ENCODE measurements at regions not wholly inside any gene's neighbourhood (a gene's known extent, or its start where the extent isn't known, plus 50 kb on each side); places are given as distances from the start of the nearest gene placed in this dataset.

- no peaks in the 10 kb centered on the region for H3K9me2 ChIP-seq (ENCODE audit: insufficient read depth, low read length)
- TF ChIP-seq, protein P1, sequence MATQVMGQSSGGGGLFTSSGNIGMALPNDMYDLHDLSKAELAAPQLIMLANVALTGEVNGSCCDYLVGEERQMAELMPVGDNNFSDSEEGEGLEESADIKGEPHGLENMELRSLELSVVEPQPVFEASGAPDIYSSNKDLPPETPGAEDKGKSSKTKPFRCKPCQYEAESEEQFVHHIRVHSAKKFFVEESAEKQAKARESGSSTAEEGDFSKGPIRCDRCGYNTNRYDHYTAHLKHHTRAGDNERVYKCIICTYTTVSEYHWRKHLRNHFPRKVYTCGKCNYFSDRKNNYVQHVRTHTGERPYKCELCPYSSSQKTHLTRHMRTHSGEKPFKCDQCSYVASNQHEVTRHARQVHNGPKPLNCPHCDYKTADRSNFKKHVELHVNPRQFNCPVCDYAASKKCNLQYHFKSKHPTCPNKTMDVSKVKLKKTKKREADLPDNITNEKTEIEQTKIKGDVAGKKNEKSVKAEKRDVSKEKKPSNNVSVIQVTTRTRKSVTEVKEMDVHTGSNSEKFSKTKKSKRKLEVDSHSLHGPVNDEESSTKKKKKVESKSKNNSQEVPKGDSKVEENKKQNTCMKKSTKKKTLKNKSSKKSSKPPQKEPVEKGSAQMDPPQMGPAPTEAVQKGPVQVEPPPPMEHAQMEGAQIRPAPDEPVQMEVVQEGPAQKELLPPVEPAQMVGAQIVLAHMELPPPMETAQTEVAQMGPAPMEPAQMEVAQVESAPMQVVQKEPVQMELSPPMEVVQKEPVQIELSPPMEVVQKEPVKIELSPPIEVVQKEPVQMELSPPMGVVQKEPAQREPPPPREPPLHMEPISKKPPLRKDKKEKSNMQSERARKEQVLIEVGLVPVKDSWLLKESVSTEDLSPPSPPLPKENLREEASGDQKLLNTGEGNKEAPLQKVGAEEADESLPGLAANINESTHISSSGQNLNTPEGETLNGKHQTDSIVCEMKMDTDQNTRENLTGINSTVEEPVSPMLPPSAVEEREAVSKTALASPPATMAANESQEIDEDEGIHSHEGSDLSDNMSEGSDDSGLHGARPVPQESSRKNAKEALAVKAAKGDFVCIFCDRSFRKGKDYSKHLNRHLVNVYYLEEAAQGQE (IDR thresholded peaks at IDR 0.05; ENCODE audit: borderline replicate concordance), result no peak
- TF ChIP-seq CTCF (IDR thresholded peaks at IDR 0.05; ENCODE audit: poor library complexity, severe bottlenecking) (no peak), SMC3 (conservative IDR thresholded peaks at IDR 0.05; ENCODE audit: poor library complexity) (no peak), EZH2 (IDR thresholded peaks at IDR 0.05; ENCODE audit: borderline replicate concordance, insufficient read depth, low read length, poor library complexity, severe bottlenecking) (no peak)
- H3K79me2 ChIP-seq (replicated peaks; ENCODE audit: insufficient read depth, low read length), result no peaks in the 10 kb centered on the region
- no peak overlapping the region for H3K4me2 ChIP-seq (ENCODE audit: low read length)
- H4K20me1 ChIP-seq (ENCODE audit: insufficient read depth), result no peaks in the 10 kb centered on the region
- no peaks in the 10 kb centered on the region for H3F3A ChIP-seq (ENCODE audit: insufficient read depth, low read length, poor library complexity, severe bottlenecking)
- no peak overlapping the region for H3K27ac ChIP-seq (ENCODE audit: low read length)
- H3K27me3 ChIP-seq (ENCODE audit: insufficient read depth, low read depth, low read length), result no peaks in the 10 kb centered on the region
- H3K9me3 ChIP-seq (ENCODE audit: low read length), result no peaks in the 10 kb centered on the region
- H3K36me3 ChIP-seq (ENCODE audit: insufficient read depth, low read length), result no peaks in the 10 kb centered on the region
- H2AFZ ChIP-seq (ENCODE audit: low read depth, low read length), result no peak overlapping the region
- no peak overlapping the region for H3K4me3 ChIP-seq (ENCODE audit: low read length)
- H3K9ac ChIP-seq (ENCODE audit: low read length), result no peak overlapping the region
Measured at GRCh38 chr12:23169012-23169695, 544.2 kb downstream of the ETNK1 start.

- Histone ChIP-seq H3K4me3 (ENCODE audit: low read length) (no peak overlapping the region), H3F3A (ENCODE audit: insufficient read depth, low read length, poor library complexity, severe bottlenecking) (no peaks in the 10 kb centered on the region), H3K79me2 (replicated peaks; ENCODE audit: insufficient read depth, low read length) (no peaks in the 10 kb centered on the region), H3K9ac (ENCODE audit: low read length) (no peak overlapping the region), H3K9me3 (ENCODE audit: low read length) (no peaks in the 10 kb centered on the region), H3K36me3 (ENCODE audit: insufficient read depth, low read length) (no peaks in the 10 kb centered on the region), H4K20me1 (ENCODE audit: insufficient read depth) (no peaks in the 10 kb centered on the region), H3K27ac (ENCODE audit: low read length) (no peak overlapping the region), H3K27me3 (ENCODE audit: insufficient read depth, low read depth, low read length) (no peaks in the 10 kb centered on the region), H3K9me2 (ENCODE audit: insufficient read depth, low read length) (no peaks in the 10 kb centered on the region), H3K4me2 (ENCODE audit: low read length) (no peak overlapping the region), H2AFZ (ENCODE audit: low read depth, low read length) (no peak overlapping the region)
- no peak for TF ChIP-seq MXI1 (conservative IDR thresholded peaks at IDR 0.05; ENCODE audit: poor library complexity, severe bottlenecking)
- TF ChIP-seq POLR2AphosphoS5 (IDR thresholded peaks at IDR 0.05), result peak; percentile 26
- TF ChIP-seq, protein P1 (IDR thresholded peaks at IDR 0.05; ENCODE audit: borderline replicate concordance), result no peak
- TF ChIP-seq RAD21 (conservative IDR thresholded peaks at IDR 0.05), result no peak
- TF ChIP-seq EP300 (conservative IDR thresholded peaks at IDR 0.05; ENCODE audit: poor library complexity, severe bottlenecking), result peak; percentile 79
Measured at GRCh38 chr12:23169696-23170013, 544.7 kb downstream of the ETNK1 start.

All from neural cell (in vitro differentiated cells).